NT2/D1 (cell line): ENCODE measurements at regions not wholly inside any gene's neighbourhood (a gene's known extent, or its start where the extent isn't known, plus 50 kb on each side); places are given as distances from the start of the nearest gene placed in this dataset.

Experiments used
- DNase-seq: peaks from one replicate; pipeline ENCODE4 v3.0.0-alpha.2; 2011; ENCODE audit warnings: low read depth, low spot score
- H3K27me3 ChIP-seq: 2 replicates; pipeline ENCODE4 v1.6.0; 2011; ENCODE audit warnings: mild to moderate bottlenecking; ENCODE audit not compliant: insufficient read length, insufficient read depth
- H3K36me3 ChIP-seq: 2 replicates; pipeline ENCODE4 v1.6.1; 2011; ENCODE audit warnings: mild to moderate bottlenecking, low read length, mixed read lengths; ENCODE audit not compliant: insufficient read depth, insufficient read length
- H3K4me1 ChIP-seq: 2 replicates; pipeline ENCODE4 v1.5.1; 2011; ENCODE audit not compliant: insufficient read depth, insufficient read length
- H3K4me3 ChIP-seq: 2 replicates; pipeline ENCODE4 v1.5.1; 2011; ENCODE audit warnings: low read depth; ENCODE audit not compliant: insufficient read length
- H3K9ac ChIP-seq: 2 replicates; pipeline ENCODE4 v1.6.0; 2011; ENCODE audit warnings: low read depth; ENCODE audit not compliant: insufficient read length
- H3K9me3 ChIP-seq: 2 replicates; pipeline ENCODE4 v1.5.1; 2011; ENCODE audit warnings: mild to moderate bottlenecking, low read length; ENCODE audit not compliant: insufficient read depth
- SUZ12 ChIP-seq: IDR thresholded peaks from 2 replicates; pipeline ENCODE4 v1.6.1; 2011; ENCODE audit not compliant: insufficient read length, insufficient read depth; ENCODE audit errors: extremely low read depth
- YY1 ChIP-seq: IDR thresholded peaks from 2 replicates; pipeline ENCODE4 v1.6.1; 2011; ENCODE audit not compliant: insufficient read length, insufficient read depth
- ZNF274 ChIP-seq: IDR thresholded peaks from 2 replicates; pipeline ENCODE4 v1.6.1; 2011; ENCODE audit warnings: mild to moderate bottlenecking, low read depth, low read length

DNA sequence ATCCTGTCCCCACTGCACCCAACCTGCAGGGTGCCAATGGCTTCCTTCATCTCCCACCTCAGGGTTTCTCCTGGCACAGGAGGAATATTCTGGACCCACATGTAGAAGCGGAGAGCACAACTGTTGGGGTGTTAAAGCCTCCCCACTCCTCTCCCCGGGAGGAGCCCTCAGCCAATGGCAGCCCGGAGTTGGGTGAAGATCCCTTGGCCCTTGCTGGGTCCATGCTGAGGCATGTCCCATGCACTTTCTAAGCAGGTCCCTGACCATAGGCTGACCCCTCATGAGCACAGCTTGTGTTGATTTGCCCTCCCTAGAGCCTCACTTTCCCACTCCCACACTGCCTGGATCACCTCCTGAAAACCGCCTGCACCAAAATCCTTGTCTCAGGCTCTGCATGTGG lies 97.2 kb upstream of the PMEPA1 start:
- DNase-seq, result no peak
- Histone ChIP-seq H3K4me3 (no peak overlapping the region), H3K27me3 (no peaks in the 10 kb centered on the region), H3K9me3 (no peaks in the 10 kb centered on the region), H3K36me3 (no peaks in the 10 kb centered on the region), H3K4me1 (peaks cover 19% of the 10 kb centered on the region), H3K9ac (no peak overlapping the region)
- no peak for TF ChIP-seq YY1
- no peak for TF ChIP-seq SUZ12
- no peak for TF ChIP-seq ZNF274

DNA sequence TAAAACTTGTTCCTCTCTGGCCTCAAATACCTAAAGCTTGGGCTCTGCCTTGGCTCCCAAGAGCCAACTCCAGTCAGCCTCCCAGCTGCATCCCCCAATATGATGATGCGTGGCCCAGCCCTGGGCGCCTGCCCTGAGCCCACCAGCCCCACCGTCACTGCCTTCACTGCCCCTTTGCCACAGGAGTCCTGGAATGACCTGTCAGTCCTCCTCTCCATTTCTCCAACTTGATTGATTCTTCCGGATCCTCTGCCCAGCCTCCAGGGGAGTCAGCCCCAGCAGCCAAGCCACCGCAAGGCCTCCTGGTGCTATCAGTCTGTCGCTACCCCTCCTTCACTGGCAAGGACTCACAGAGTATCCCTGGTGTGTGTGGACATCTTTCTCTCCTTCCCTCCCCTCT lies 96.7 kb upstream of the PMEPA1 start:
- H3K4me1 ChIP-seq, result peaks cover 17% of the 10 kb centered on the region
- no peak for DNase-seq
- no peaks in the 10 kb centered on the region for H3K27me3 ChIP-seq
- no peaks in the 10 kb centered on the region for H3K36me3 ChIP-seq
- no peaks in the 10 kb centered on the region for H3K9me3 ChIP-seq
- no peak overlapping the region for H3K9ac ChIP-seq
- H3K4me3 ChIP-seq, result no peak overlapping the region
- TF ChIP-seq YY1 (no peak), ZNF274 (no peak), SUZ12 (no peak)

DNA sequence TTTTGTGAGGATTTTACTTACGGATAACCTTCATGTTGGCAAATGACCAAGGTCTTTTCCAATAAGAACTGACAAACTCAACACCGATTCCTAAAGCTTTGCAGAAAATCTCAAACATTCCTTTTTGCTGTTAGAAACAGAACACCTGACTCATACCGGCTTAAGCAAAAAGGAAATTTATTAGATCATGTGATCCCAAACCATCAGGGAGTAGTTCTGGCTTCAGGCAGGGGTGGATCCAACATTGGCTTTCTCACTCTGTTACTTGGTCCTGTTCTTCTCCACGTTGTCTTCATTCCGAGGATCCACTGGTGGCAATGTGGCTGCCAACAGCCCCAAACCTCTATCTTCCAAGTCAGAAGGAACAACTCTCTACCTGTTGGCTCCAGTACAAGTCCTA lies 95.9 kb upstream of the PMEPA1 start:
- Histone ChIP-seq H3K4me1 (peaks cover 11% of the 10 kb centered on the region), H3K9me3 (no peaks in the 10 kb centered on the region), H3K4me3 (no peak overlapping the region), H3K36me3 (no peaks in the 10 kb centered on the region), H3K9ac (no peak overlapping the region), H3K27me3 (no peaks in the 10 kb centered on the region)
- no peak for TF ChIP-seq SUZ12
- no peak for TF ChIP-seq YY1
- TF ChIP-seq ZNF274, result no peak
- no peak for DNase-seq

DNA sequence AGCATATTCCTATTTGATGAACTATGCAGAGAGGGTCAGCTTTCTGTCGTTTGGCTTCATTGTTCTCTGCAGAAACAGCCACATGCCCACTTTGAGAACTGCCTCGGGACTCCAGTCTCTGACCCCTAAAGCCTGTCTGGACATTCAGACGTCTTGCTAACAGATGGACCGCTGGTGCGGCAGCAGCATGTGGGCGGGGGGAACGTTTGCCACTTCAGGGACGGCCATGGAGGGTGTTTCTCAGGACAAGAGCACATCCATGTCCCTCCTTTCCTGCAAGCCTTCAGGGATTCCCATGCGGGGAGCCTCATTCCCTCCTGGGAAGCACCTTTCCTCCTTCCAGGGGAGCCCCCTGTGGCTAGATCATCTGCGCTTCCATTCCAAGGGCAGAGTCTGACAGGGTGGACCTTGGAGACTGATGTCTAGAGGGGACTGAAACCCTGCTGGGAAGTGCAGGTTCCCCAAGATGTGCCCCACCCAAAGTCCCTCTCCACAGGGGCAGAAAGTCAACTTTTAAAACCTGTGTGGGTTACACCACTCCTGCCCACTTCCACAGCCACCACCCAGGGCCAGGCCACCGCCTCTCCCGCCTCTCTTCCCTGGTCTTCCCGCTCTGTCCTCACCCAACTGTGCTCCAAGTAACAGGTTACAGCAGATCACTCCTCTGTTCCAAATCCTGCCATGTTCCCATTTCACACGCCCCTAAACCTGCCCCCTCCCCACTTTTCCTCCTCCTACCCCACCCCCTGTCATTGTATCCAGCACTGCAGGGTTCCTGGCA lies 94.8 kb upstream of the PMEPA1 start:
- peaks cover 1% of the 10 kb centered on the region for H3K4me1 ChIP-seq
- no peaks in the 10 kb centered on the region for H3K36me3 ChIP-seq
- DNase-seq, result no peak
- H3K4me3 ChIP-seq, result no peak overlapping the region
- H3K27me3 ChIP-seq, result no peaks in the 10 kb centered on the region
- H3K9ac ChIP-seq, result no peak overlapping the region
- TF ChIP-seq ZNF274, result no peak
- no peak for TF ChIP-seq YY1
- TF ChIP-seq SUZ12, result no peak
- no peaks in the 10 kb centered on the region for H3K9me3 ChIP-seq

DNA sequence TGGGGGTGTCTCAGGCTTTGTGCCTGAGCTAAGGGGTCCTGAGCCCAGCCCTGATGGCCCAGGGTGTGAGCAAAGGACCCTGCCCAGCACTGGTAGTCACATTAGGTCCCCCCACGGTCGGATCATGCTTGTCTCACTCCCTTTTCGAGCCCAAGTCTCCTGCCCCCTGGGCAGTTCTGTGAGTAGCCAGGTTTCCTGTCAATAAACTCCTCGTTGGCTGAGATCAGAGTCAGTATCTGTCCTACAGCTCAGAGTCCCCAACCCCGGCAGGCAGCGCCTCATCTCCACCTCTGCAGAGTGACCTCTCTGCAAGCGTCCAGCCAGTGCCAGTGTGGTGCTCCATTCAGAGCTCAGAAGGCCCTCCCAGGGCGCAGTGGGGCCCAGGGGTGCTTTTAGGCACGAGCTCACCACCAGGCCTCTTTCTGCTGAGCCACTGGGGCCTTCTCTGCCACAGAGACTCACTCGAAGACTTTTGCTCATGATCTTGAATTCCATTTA lies 93.7 kb upstream of the PMEPA1 start:
- TF ChIP-seq YY1, result no peak
- no peak for TF ChIP-seq SUZ12
- TF ChIP-seq ZNF274, result no peak
- H3K36me3 ChIP-seq, result no peaks in the 10 kb centered on the region
- DNase-seq, result no peak
- no peaks in the 10 kb centered on the region for H3K4me1 ChIP-seq
- no peaks in the 10 kb centered on the region for H3K27me3 ChIP-seq
- no peak overlapping the region for H3K4me3 ChIP-seq
- no peak overlapping the region for H3K9ac ChIP-seq
- H3K9me3 ChIP-seq, result no peaks in the 10 kb centered on the region

DNA sequence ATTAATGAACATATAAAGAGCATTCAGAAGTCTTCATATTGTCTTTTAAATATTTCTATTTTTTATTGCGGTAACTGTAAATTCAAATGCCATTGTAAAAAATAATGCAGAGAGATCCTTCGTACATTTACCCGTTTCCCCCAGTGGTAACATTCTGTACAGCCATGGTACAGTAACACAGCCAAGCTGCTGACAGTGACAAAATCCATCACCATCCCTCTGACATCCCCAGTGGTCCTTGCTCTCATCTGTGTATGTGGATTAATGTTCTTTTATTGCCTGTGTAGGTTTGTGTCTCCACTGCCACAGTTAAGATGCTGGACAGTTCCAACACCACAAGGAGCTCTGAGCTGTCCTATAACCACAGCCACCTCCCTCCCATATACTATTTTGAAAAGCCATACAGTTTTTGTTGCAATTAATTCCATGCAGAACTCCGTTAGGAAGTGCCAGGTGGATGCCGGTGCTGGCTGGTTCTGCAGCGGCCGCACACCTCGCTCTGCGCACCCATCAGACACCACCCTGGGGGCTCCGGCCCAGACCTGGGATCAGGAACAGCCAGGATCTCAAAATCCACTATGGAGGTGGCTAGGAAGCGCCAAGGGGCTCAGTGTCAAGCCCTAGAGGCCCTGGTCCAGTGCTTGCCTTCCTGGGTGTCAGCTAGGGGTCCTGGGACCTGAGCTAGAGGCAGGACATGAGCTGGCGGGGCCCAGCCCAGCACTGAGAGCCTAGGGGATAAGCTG lies 93.1 kb upstream of the PMEPA1 start:
- no peaks in the 10 kb centered on the region for H3K4me1 ChIP-seq
- no peaks in the 10 kb centered on the region for H3K27me3 ChIP-seq
- H3K36me3 ChIP-seq, result no peaks in the 10 kb centered on the region
- no peak overlapping the region for H3K9ac ChIP-seq
- H3K4me3 ChIP-seq, result no peak overlapping the region
- TF ChIP-seq ZNF274, result no peak
- no peak for TF ChIP-seq SUZ12
- DNase-seq, result no peak
- H3K9me3 ChIP-seq, result no peaks in the 10 kb centered on the region

DNA sequence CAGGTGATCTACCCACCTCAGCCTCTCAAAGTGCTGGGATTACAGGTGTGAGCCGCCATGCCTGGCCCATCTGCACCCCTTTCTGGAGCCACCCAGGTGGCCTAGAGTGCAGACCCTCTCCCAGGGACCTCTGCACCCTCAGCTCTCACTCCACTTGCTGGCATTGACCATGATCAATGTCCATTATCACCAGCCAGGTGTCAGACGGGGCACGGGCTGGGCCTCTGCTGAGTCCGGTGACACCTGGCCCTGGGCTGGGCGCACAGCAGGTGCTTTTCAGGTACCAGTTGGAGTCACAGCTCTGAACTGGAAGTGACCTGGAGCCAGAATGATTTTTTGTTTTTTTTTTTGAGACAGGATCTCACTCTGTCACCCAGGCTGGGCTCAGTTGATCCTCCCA lies 91.8 kb upstream of the PMEPA1 start:
- TF ChIP-seq ZNF274 (no peak), YY1 (no peak), SUZ12 (no peak)
- H3K36me3 ChIP-seq, result no peaks in the 10 kb centered on the region
- H3K27me3 ChIP-seq, result no peaks in the 10 kb centered on the region
- H3K9me3 ChIP-seq, result no peaks in the 10 kb centered on the region
- H3K4me1 ChIP-seq, result no peaks in the 10 kb centered on the region
- no peak for DNase-seq
- no peak overlapping the region for H3K4me3 ChIP-seq
- no peak overlapping the region for H3K9ac ChIP-seq
